ENCODE measurements at regions not wholly inside any gene's neighbourhood (a gene's known extent, or its start where the extent isn't known, plus 50 kb on each side); places are given as distances from the start of the nearest gene placed in this dataset.
A peak's percentile ranks its signal among the peaks of the same experiment; 100 is the strongest.
"Not testable (repeated sequence)": the region's sequence is repeated elsewhere in the genome, so short reads cannot be mapped to it uniquely, and the experiment has no call there.

GRCh38 chr3:135652388-135652787 is 313.1 kb upstream of the PPP2R3A start:
- Histone ChIP-seq H3K4me3 (no peak overlapping the region), H3K4me2 (no peak overlapping the region), H3K27me3 (no peaks in the 10 kb centered on the region), H3K4me1 (no peaks in the 10 kb centered on the region), H3K27ac (no peak overlapping the region), H3K36me3 (no peaks in the 10 kb centered on the region), H4K20me1 (no peaks in the 10 kb centered on the region), H3K9ac (no peak overlapping the region), H3K9me3 (replicated peaks in 1 of 11) (peaks cover 0 to 14% (median under 1%) of the 10 kb centered on the region in 11 experiments; a peak in 6 of 22 replicates)
- TF ChIP-seq Cebpa-rat (IDR thresholded peaks at IDR 0.05) = no peak

- H3K9me3 ChIP-seq (replicated peaks in 1 of 11) = no peaks in the 10 kb centered on the region
- H4K20me1 ChIP-seq = no peaks in the 10 kb centered on the region
- no peak overlapping the region for H3K4me3 ChIP-seq
- TF ChIP-seq Cebpa-rat (IDR thresholded peaks at IDR 0.05) = no peak
- no peak overlapping the region for H3K27ac ChIP-seq
- no peaks in the 10 kb centered on the region for H3K36me3 ChIP-seq
- no peak overlapping the region for H3K9ac ChIP-seq
- no peak overlapping the region for H3K4me2 ChIP-seq
- no peaks in the 10 kb centered on the region for H3K27me3 ChIP-seq
- H3K4me1 ChIP-seq = no peaks in the 10 kb centered on the region
These were observed 310.2 kb upstream of the PPP2R3A start for GRCh38 chr3:135655328-135655727.

GRCh38 chr3:135658451-135658850 is 307.1 kb upstream of the PPP2R3A start:
- not testable (repeated sequence) for H3K9ac ChIP-seq; H3K36me3 ChIP-seq; H3K27me3 ChIP-seq; H3K9me3 ChIP-seq (replicated peaks in 1 of 11); H4K20me1 ChIP-seq; H3K27ac ChIP-seq; H3K4me1 ChIP-seq; H3K4me2 ChIP-seq; H3K4me3 ChIP-seq

- H3K4me3 ChIP-seq = no peak overlapping the region
- no peaks in the 10 kb centered on the region for H3K27me3 ChIP-seq
- H3K4me1 ChIP-seq = peaks cover 0 to 5% (median 0%) of the 10 kb centered on the region in 10 experiments; a peak in 5 of 20 replicates
- peaks cover 4 to 11% (median 7%) of the 10 kb centered on the region in 11 experiments; a peak in 11 of 22 replicates for H3K9me3 ChIP-seq (replicated peaks in 1 of 11)
- no peak overlapping the region for H3K9ac ChIP-seq
- no peak overlapping the region for H3K27ac ChIP-seq
- TF ChIP-seq Cebpa-rat (IDR thresholded peaks at IDR 0.05) = no peak
- no peaks in the 10 kb centered on the region for H4K20me1 ChIP-seq
- H3K4me2 ChIP-seq = 0 out of 22 replicates have a peak overlapping the region, but pooled peaks of 4 of the 11 experiments have one; percentile 5 to 26 (median 12)
- no peaks in the 10 kb centered on the region for H3K36me3 ChIP-seq
These were observed 298.5 kb upstream of the PPP2R3A start for GRCh38 chr3:135667061-135667460.

GRCh38 chr3:135674508-135674907 is 291.0 kb upstream of the PPP2R3A start:
- no peak for TF ChIP-seq Cebpa-rat (IDR thresholded peaks at IDR 0.05)
- H3K9ac ChIP-seq = no peak overlapping the region
- no peak overlapping the region for H3K4me3 ChIP-seq
- 0 out of 22 replicates have a peak, but pooled peaks cover 0 to 2% (median 0%) of the 10 kb centered on the region in 11 experiments for H3K9me3 ChIP-seq (replicated peaks in 1 of 11)
- no peaks in the 10 kb centered on the region for H3K36me3 ChIP-seq
- no peaks in the 10 kb centered on the region for H3K27me3 ChIP-seq
- H3K4me2 ChIP-seq = no peak overlapping the region
- no peaks in the 10 kb centered on the region for H4K20me1 ChIP-seq
- no peak overlapping the region for H3K27ac ChIP-seq
- no peaks in the 10 kb centered on the region for H3K4me1 ChIP-seq

- no peak for TF ChIP-seq Cebpa-rat (IDR thresholded peaks at IDR 0.05)
- Histone ChIP-seq H4K20me1 (no peaks in the 10 kb centered on the region), H3K27me3 (no peaks in the 10 kb centered on the region), H3K9me3 (replicated peaks in 1 of 11) (peaks cover 0 to 23% (median 12%) of the 10 kb centered on the region in 11 experiments; a peak in 14 of 22 replicates), H3K4me2 (no peak overlapping the region), H3K27ac (no peak overlapping the region), H3K36me3 (no peaks in the 10 kb centered on the region), H3K4me3 (no peak overlapping the region), H3K9ac (no peak overlapping the region), H3K4me1 (no peaks in the 10 kb centered on the region)
These were observed 287.1 kb upstream of the PPP2R3A start for GRCh38 chr3:135678386-135678785.

GRCh38 chr3:135688003-135688402 is 277.5 kb upstream of the PPP2R3A start:
- H3K4me2 ChIP-seq = no peak overlapping the region
- H3K9me3 ChIP-seq (replicated peaks in 1 of 11) = peaks cover 0 to 6% (median 2%) of the 10 kb centered on the region in 11 experiments; a peak in 8 of 22 replicates
- TF ChIP-seq Cebpa-rat (IDR thresholded peaks at IDR 0.05) = no peak
- H3K27ac ChIP-seq = no peak overlapping the region
- no peaks in the 10 kb centered on the region for H4K20me1 ChIP-seq
- no peak overlapping the region for H3K4me3 ChIP-seq
- no peaks in the 10 kb centered on the region for H3K36me3 ChIP-seq
- no peak overlapping the region for H3K9ac ChIP-seq
- no peaks in the 10 kb centered on the region for H3K4me1 ChIP-seq
- no peaks in the 10 kb centered on the region for H3K27me3 ChIP-seq

GRCh38 chr3:135690664-135691063 is 274.9 kb upstream of the PPP2R3A start:
- no peaks in the 10 kb centered on the region for H3K36me3 ChIP-seq
- H3K4me3 ChIP-seq = no peak overlapping the region
- no peak overlapping the region for H3K27ac ChIP-seq
- no peaks in the 10 kb centered on the region for H3K9me3 ChIP-seq (replicated peaks in 1 of 11)
- H4K20me1 ChIP-seq = no peaks in the 10 kb centered on the region
- H3K4me1 ChIP-seq = no peaks in the 10 kb centered on the region
- H3K27me3 ChIP-seq = no peaks in the 10 kb centered on the region
- no peak for TF ChIP-seq Cebpa-rat (IDR thresholded peaks at IDR 0.05)
- H3K4me2 ChIP-seq = no peak overlapping the region
- H3K9ac ChIP-seq = no peak overlapping the region

- Histone ChIP-seq H3K27me3 (no peaks in the 10 kb centered on the region), H3K36me3 (no peaks in the 10 kb centered on the region), H3K9me3 (replicated peaks in 1 of 11) (no peaks in the 10 kb centered on the region), H3K4me2 (no peak overlapping the region), H3K9ac (no peak overlapping the region), H4K20me1 (no peaks in the 10 kb centered on the region), H3K27ac (no peak overlapping the region), H3K4me1 (no peaks in the 10 kb centered on the region), H3K4me3 (no peak overlapping the region)
- no peak for TF ChIP-seq Cebpa-rat (IDR thresholded peaks at IDR 0.05)
These were observed 274.3 kb upstream of the PPP2R3A start for GRCh38 chr3:135691240-135691639.

- no peak overlapping the region for H3K9ac ChIP-seq
- no peak for TF ChIP-seq Cebpa-rat (IDR thresholded peaks at IDR 0.05)
- H3K9me3 ChIP-seq (replicated peaks in 1 of 11) = no peaks in the 10 kb centered on the region
- H3K27me3 ChIP-seq = no peaks in the 10 kb centered on the region
- no peak overlapping the region for H3K4me3 ChIP-seq
- H3K27ac ChIP-seq = no peak overlapping the region
- H3K4me1 ChIP-seq = no peaks in the 10 kb centered on the region
- H4K20me1 ChIP-seq = no peaks in the 10 kb centered on the region
- H3K4me2 ChIP-seq = no peak overlapping the region
- H3K36me3 ChIP-seq = no peaks in the 10 kb centered on the region
These were observed 271.4 kb upstream of the PPP2R3A start for GRCh38 chr3:135694142-135694541.
